Upper lobe of left lung (tissue), 6 donors: ENCODE measurements at regions not wholly inside any gene's neighbourhood (a gene's known extent, or its start where the extent isn't known, plus 50 kb on each side); places are given as distances from the start of the nearest gene placed in this dataset.

Experiments used
- ATAC-seq, 2 donors: fragments of 200-7000 bp; cut with Tn5 transposase; one replicate each; pipeline ENCODE4 v1.9.1; 2022; ENCODE audit warnings: mild to moderate bottlenecking in 2 of 2, moderate library complexity in 2 of 2; ENCODE audit not compliant: low FRiP score in 2 of 2
- DNase-seq, 2 donors: peaks; one replicate each; pipeline ENCODE4 v3.0.0-alpha.2; 2019 to 2020
- H3K27ac ChIP-seq, 4 donors: fragments of 200-600 bp; sonication (generic); one replicate each; pipeline ENCODE4 v1.5.1; 2016 to 2019
- H3K27me3 ChIP-seq, 4 donors: fragments of 200-600 bp; sonication (generic); one replicate each; pipeline ENCODE4 v1.5.1; 2017 to 2019
- H3K36me3 ChIP-seq, 4 donors: fragments of 200-600 bp; sonication (generic); one replicate each; pipeline ENCODE4 v1.5.1; 2016 to 2019
- H3K4me1 ChIP-seq, 4 donors: fragments of 200-600 bp; sonication (generic); one replicate each; pipeline ENCODE4 v1.5.1; 2018 to 2019
- H3K4me3 ChIP-seq, 4 donors: fragments of 200-600 bp; sonication (generic); one replicate each; pipeline ENCODE4 v1.5.1; 2017 to 2019; ENCODE audit warnings: mild to moderate bottlenecking in 2 of 4, moderate library complexity in 1 of 4
- H3K9me3 ChIP-seq, 4 donors: fragments of 200-600 bp; sonication (generic); one replicate each; pipeline ENCODE4 v1.5.1; 2018 to 2019
- CTCF ChIP-seq, 6 experiments: fragments of 450-650 bp in 4 of 6; fragments of 200-600 bp in 2 of 6; sonication (generic) in 2 of 6; IDR thresholded peaks; one replicate each; pipeline ENCODE4 v1.5.1; 2016 to 2019; ENCODE audit warnings: antibody characterized with exemption in 6 of 6
- EP300 ChIP-seq, 4 donors: sonication (generic); formaldehyde crosslinking; IDR thresholded peaks; one replicate each; pipeline ENCODE4 v1.5.1; 2017; ENCODE audit warnings: antibody characterized with exemption in 4 of 4, control low read depth in 2 of 4
- POLR2A ChIP-seq, 4 donors: fragments of 450-650 bp; IDR thresholded peaks; one replicate each; pipeline ENCODE4 v1.5.1; 2016 to 2017; ENCODE audit warnings: antibody characterized with exemption in 4 of 4, mild to moderate bottlenecking in 2 of 4
- POLR2AphosphoS5 ChIP-seq, 2 donors: sonication (generic); formaldehyde crosslinking; IDR thresholded peaks; one replicate each; pipeline ENCODE4 v1.5.1; 2017; ENCODE audit warnings: antibody characterized with exemption in 2 of 2
- WGBS, 2 donors: methylation state at CpG; one replicate each; pipeline ENCODE4 v1.1.5; 2017 to 2018; 5-methylcytosine and 5-hydroxymethylcytosine counted together
- donor health status: DM: no; HTN: no; CAD: no; lungs with moderate emphysema.
- donor health status: DM: no; HTN: yes; CAD: no; lungs with severe emphysema.

- ATAC-seq (no peak), DNase-seq (no peak)
- TF ChIP-seq POLR2AphosphoS5 (IDR thresholded peaks at IDR 0.05) = no peak
- TF ChIP-seq CTCF (IDR thresholded peaks at IDR 0.05) = no peak
- TF ChIP-seq POLR2A (IDR thresholded peaks at IDR 0.05) = no peak
- TF ChIP-seq EP300 (IDR thresholded peaks at IDR 0.05) = no peak
- 89 to 95% methylated on average over 5 of the region's 5 CpGs for WGBS, 2 donors
- no peaks in the 10 kb centered on the region for H3K27me3 ChIP-seq
- no peaks in the 10 kb centered on the region for H3K36me3 ChIP-seq
- H3K4me1 ChIP-seq = no peaks in the 10 kb centered on the region
- no peak overlapping the region for H3K27ac ChIP-seq
- no peak overlapping the region for H3K4me3 ChIP-seq
- no peaks in the 10 kb centered on the region for H3K9me3 ChIP-seq
Observed at GRCh38 chr21:16046656-16047330, 317.0 kb downstream of the USP25 start.

GRCh38 chr21:16047904-16048303 is 318.1 kb downstream of the USP25 start:
- DNase-seq = no peak
- H3K4me3 ChIP-seq = no peak overlapping the region
- 84% methylated on average over 3 of the region's 3 CpGs for WGBS, 2 donors
- no peaks in the 10 kb centered on the region for H3K36me3 ChIP-seq
- H3K27me3 ChIP-seq = no peaks in the 10 kb centered on the region
- no peaks in the 10 kb centered on the region for H3K9me3 ChIP-seq
- ATAC-seq = peak in 1 of 2 donors; percentile 16
- TF ChIP-seq POLR2A (IDR thresholded peaks at IDR 0.05) = no peak
- TF ChIP-seq CTCF (IDR thresholded peaks at IDR 0.05) = no peak
- TF ChIP-seq POLR2AphosphoS5 (IDR thresholded peaks at IDR 0.05) = no peak
- TF ChIP-seq EP300 (IDR thresholded peaks at IDR 0.05) = no peak
- no peaks in the 10 kb centered on the region for H3K4me1 ChIP-seq
- no peak overlapping the region for H3K27ac ChIP-seq

- Histone ChIP-seq H3K36me3 (no peaks in the 10 kb centered on the region), H3K4me3 (no peak overlapping the region), H3K27me3 (no peaks in the 10 kb centered on the region), H3K4me1 (no peaks in the 10 kb centered on the region), H3K9me3 (no peaks in the 10 kb centered on the region), H3K27ac (no peak overlapping the region)
- DNase-seq (no peak), ATAC-seq (no peak)
- TF ChIP-seq POLR2A (IDR thresholded peaks at IDR 0.05) (no peak), EP300 (IDR thresholded peaks at IDR 0.05) (no peak), POLR2AphosphoS5 (IDR thresholded peaks at IDR 0.05) (no peak), CTCF (IDR thresholded peaks at IDR 0.05) (no peak)
- 60 to 67% methylated on average over 1 of the region's 1 CpG for WGBS, 2 donors
Observed at GRCh38 chr21:16055014-16055413, 325.2 kb downstream of the USP25 start.

- TF ChIP-seq EP300 (IDR thresholded peaks at IDR 0.05) = no peak
- TF ChIP-seq POLR2A (IDR thresholded peaks at IDR 0.05) = no peak
- TF ChIP-seq POLR2AphosphoS5 (IDR thresholded peaks at IDR 0.05) = no peak
- no peak for TF ChIP-seq CTCF (IDR thresholded peaks at IDR 0.05)
- H3K36me3 ChIP-seq = no peaks in the 10 kb centered on the region
- DNase-seq (no peak), ATAC-seq (no peak)
- H3K4me1 ChIP-seq = no peaks in the 10 kb centered on the region
- no peak overlapping the region for H3K4me3 ChIP-seq
- no peak overlapping the region for H3K27ac ChIP-seq
- no peaks in the 10 kb centered on the region for H3K27me3 ChIP-seq
- H3K9me3 ChIP-seq = no peaks in the 10 kb centered on the region
Observed at GRCh38 chr21:16058896-16059295, 329.1 kb downstream of the USP25 start.

- DNase-seq (peak in 1 of 2 donors; percentile 37), ATAC-seq (peak in 1 of 2 donors; percentile 40)
- 93 to 94% methylated on average over 4 of the region's 4 CpGs for WGBS, 2 donors
- no peak overlapping the region for H3K4me3 ChIP-seq
- H3K36me3 ChIP-seq = no peaks in the 10 kb centered on the region
- H3K9me3 ChIP-seq = no peaks in the 10 kb centered on the region
- TF ChIP-seq CTCF (IDR thresholded peaks at IDR 0.05) (no peak), EP300 (IDR thresholded peaks at IDR 0.05) (no peak), POLR2A (IDR thresholded peaks at IDR 0.05) (no peak), POLR2AphosphoS5 (IDR thresholded peaks at IDR 0.05) (no peak)
- H3K4me1 ChIP-seq = no peaks in the 10 kb centered on the region
- no peak overlapping the region for H3K27ac ChIP-seq
- H3K27me3 ChIP-seq = no peaks in the 10 kb centered on the region
Observed at GRCh38 chr21:16059981-16060380, 330.2 kb downstream of the USP25 start.
